OCI-LY3 (cell line): ENCODE measurements at regions not wholly inside any gene's neighbourhood (a gene's known extent, or its start where the extent isn't known, plus 50 kb on each side); places are given as distances from the start of the nearest gene placed in this dataset.
"Not testable (repeated sequence)": the region's sequence is repeated elsewhere in the genome, so short reads cannot be mapped to it uniquely, and the experiment has no call there.

Experiments
- CTCF ChIP-seq: fragments of 200-600, 300-600 bp; sonication (generic); IDR thresholded peaks from 2 replicates; pipeline ENCODE4 v1.5.1; 2014; ENCODE audit warnings: antibody characterized with exemption, low read length, low read depth
- EZH2phosphoT487 ChIP-seq: fragments of 200-600 bp; shearing (Covaris generic); IDR thresholded peaks from 2 replicates; pipeline ENCODE4 v1.6.1; 2018; ENCODE audit warnings: antibody characterized with exemption, mixed run types, low read depth

GRCh38 chr6:144692050-144692449 lies 406.9 kb downstream of the UTRN start:
- not testable (repeated sequence) for TF ChIP-seq CTCF, EZH2phosphoT487
